ENCODE measurements at regions not wholly inside any gene's neighbourhood (a gene's known extent, or its start where the extent isn't known, plus 50 kb on each side); places are given as distances from the start of the nearest gene placed in this dataset.

DNA sequence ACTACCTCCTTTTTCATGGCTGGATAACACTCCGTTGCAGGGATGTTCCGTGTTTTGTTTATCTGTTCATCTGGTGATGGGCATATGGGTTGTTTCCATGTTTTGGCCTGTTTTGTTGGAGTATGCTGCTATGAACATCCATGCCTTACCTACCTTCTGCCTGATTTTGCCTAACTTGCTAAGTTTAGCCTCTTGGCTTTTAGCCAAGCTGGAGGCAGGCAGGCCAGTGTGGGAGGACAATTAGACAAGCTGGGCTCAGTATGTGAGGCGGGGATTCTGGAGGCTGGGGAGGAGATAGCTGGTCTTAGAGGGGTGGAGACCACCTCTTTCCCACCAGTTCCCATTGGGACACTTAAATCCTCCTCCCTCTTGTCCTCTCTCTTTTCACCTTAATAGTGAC is 98.4 kb upstream of the WNT4 start (continued):
- TF ChIP-seq, protein P1, sequence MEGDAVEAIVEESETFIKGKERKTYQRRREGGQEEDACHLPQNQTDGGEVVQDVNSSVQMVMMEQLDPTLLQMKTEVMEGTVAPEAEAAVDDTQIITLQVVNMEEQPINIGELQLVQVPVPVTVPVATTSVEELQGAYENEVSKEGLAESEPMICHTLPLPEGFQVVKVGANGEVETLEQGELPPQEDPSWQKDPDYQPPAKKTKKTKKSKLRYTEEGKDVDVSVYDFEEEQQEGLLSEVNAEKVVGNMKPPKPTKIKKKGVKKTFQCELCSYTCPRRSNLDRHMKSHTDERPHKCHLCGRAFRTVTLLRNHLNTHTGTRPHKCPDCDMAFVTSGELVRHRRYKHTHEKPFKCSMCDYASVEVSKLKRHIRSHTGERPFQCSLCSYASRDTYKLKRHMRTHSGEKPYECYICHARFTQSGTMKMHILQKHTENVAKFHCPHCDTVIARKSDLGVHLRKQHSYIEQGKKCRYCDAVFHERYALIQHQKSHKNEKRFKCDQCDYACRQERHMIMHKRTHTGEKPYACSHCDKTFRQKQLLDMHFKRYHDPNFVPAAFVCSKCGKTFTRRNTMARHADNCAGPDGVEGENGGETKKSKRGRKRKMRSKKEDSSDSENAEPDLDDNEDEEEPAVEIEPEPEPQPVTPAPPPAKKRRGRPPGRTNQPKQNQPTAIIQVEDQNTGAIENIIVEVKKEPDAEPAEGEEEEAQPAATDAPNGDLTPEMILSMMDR (IDR thresholded peaks at IDR 0.05; ENCODE audit: control extremely low read depth in 1 of 3, insufficient read depth in 1 of 3, low read depth in 1 of 3, low read length in 3 of 3), result no peak

All from H1 (cell line).